HG03558 (cell line): ENCODE measurements at regions not wholly inside any gene's neighbourhood (a gene's known extent, or its start where the extent isn't known, plus 50 kb on each side); places are given as distances from the start of the nearest gene placed in this dataset.
A peak's percentile ranks its signal among the peaks of the same experiment; 100 is the strongest.

Source experiments
- ATAC-seq: cut with Tn5 transposase; IDR thresholded peaks from one replicate; pipeline ENCODE4 v1.9.1; 2021; ENCODE audit warnings: moderate number of reproducible peaks; ENCODE audit not compliant: unreplicated experiment; ENCODE audit errors: extremely low read depth

DNA sequence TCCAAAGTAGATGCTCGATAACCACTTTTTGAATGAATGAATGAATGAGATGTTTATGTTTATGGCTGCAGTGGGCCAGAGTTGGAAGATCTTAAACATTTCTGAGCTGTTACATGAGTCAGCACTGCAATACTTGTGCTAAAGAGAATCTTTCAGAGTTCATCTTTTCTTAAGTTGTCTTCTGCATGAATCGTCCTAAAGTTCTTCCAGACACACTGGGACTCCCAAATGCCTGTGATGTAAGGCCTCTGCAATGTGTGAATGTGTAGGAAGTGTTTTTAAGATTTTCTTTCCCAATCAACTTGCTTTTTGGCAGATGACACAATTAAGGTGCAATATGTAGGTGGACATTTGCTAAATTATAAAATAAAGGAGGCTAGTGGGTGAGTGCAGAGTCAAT lies 50.3 kb upstream of the TRIM9 start:
- no peak for ATAC-seq

DNA sequence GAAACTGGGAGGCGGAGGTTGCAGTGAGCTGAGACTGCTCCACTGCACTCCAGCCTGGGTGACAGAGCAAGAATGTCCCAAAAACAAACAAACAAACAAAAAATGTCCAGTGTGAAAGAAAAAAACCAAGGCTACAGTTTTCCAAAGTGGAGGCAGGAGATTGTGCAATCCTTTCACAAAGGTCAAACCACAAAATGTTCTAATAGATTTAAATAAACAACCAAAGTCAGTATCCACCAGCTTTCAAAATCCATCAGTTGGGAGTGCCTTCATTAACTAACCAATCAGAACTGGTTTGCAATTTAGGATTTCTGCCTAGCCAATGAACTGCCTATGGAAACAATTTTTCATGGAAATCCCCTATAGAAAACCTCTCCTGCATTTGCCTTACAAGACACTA lies 52.3 kb upstream of the TRIM9 start:
- no peak for ATAC-seq

DNA sequence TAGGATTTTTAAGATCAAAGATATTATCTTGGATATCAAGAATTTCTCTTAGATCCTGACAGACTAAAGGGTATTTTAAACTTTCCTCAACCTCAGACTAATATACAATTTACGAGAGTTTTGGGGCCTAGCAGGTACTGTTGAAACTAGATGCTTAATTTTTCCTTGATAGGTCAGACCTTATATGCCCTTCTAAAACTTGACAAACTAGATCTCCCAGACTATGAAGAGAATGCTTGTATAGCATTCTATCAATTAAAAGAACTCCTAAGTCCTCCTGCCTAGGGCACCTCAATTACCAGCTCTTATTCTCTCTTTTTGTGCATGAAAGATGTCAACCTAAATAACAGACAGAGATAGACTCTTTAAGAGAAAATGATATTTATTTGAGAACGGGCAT lies 60.4 kb upstream of the TRIM9 start:
- no peak for ATAC-seq

DNA sequence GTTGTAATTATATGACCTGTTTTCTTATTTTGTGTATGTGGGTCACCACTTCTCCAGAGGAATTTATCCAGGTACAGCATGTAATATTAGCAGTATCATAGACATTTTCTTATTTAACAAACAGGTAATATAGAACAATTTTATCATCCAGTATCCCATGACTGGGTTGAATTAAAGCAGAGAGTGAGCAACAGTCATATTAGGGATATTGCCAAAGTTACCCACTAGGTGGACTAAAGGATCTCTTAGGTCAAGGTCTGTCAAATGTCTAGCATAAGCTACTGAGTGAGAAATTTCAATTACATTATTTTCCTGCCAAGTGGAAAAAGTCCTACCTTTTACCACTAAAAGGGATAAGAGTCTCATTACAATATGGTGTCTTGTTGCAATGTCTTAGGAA lies 62.1 kb upstream of the TRIM9 start:
- ATAC-seq, result no peak

DNA sequence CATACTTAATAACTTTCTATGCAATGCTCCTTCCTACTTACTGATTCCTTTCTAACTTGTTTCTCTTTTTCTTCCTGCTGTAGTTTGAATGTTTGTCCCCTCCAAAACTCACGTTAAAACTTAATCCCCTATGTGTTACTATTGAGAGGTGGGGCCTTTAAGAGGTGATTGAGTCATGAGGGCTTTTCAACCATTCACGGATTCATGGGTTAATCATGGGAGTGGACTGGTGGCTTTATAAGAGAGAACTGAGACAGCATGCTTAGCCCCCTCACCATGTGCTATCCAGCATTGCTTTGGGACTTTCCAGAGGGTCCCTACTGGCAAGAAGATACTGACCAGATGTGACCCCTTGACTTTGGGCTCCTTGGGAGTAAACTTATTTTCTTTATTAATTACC lies 66.0 kb upstream of the TRIM9 start:
- no peak for ATAC-seq

DNA sequence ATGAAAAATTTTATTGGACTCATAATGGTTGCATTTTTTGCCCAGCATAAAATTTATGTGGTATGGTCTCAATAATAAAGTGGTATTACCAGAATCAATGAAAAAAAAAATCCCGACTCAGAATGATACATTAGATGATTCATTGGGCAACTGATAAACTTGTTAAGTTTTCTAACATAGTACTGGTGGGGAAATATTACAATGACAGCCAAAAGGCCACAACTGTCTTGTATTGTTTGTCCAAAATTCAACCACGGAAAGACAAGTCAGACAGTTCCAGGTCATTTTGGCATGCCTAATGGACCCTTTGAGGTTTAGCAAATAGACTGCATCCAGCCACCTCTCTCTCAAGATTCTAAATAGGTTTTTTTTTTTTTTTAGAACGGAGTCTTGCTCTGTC lies 70.5 kb upstream of the TRIM9 start:
- ATAC-seq, result no peak

DNA sequence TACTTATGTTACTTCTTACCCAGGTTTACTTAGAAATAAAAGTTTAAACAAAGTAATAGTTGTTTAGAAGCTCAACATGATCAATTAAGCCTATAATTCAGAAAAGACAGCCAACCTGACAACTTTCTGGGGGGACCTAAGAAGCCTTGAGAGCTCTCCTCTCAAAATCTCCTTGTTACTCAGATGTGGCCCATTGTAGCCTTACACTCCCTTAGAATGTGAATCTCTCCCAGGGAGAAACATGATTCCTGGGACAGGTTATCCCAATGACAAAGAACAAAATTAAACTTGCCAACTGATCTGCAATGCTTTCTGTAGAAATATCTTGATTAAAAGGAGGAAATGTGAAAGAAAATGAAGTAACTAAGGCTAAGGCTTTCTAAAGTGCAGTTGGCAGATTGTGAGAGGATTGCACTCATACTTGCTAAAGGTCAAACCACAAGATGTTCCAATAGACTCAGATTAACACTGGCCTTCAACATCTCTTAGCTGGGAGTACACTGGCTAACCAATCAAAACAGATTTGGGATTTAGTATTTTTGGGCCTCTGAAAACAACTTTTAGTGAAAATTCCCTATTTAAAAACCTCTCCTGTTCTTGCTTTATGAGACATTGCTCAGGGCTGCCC lies 72.3 kb upstream of the TMX1 start:
- no peak for ATAC-seq

DNA sequence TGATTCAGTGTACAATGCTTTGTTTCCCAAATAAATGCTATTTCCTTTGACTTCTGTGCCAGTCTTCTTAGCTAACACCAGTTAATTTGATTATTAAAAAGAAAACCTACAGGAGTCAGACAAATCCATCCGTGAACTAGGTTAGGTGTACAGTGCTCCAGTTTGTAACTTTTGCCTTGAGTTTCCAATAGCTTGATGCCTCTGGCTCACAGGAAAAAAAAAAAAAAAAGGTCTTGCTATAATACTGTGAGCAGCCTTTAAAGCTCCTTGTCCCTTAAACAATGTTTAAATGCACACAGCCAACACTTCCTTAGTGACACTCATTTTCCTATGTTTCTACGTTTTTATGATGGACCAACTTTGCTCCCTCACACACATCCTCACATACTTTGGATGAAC lies 71.8 kb upstream of the TMX1 start:
- ATAC-seq, result no peak

DNA sequence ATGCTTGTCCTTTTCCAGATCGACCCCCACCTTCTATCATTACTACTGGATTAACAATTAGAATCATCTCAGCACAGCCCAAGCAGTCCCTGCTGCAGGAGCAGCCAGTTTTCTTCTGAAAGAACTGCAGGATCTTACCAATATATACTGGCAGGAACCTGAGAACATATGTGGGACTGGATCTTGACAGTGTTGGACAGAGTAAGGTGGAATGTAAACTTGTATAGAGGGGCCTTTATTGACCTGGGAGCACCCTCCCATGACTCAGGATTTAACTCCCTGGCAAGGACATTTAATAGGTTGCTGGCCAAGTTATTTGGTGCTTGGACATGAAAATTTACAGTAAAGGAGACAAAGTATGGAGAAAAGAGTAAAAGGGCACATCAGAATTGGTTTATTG lies 66.2 kb upstream of the TMX1 start:
- no peak for ATAC-seq

DNA sequence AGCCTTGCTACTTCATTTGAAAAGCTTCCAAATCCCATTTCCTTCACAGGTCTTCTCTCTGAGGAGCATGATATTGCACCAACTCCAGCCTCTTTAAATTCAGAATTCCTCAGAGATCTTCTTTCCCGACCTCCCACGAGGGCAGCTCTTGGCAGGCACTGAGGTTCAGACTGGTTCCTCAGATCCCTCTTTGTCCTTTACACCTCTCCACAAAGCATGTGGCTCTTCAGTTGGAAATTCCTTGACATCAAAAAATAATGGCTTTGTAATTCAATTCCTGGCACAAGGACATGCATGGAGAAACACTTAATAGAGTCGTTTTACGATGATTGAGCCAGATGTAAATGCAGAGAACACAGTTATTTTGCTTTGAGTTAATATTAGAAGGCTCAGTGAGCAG lies 63.2 kb upstream of the TMX1 start:
- ATAC-seq, result no peak

DNA sequence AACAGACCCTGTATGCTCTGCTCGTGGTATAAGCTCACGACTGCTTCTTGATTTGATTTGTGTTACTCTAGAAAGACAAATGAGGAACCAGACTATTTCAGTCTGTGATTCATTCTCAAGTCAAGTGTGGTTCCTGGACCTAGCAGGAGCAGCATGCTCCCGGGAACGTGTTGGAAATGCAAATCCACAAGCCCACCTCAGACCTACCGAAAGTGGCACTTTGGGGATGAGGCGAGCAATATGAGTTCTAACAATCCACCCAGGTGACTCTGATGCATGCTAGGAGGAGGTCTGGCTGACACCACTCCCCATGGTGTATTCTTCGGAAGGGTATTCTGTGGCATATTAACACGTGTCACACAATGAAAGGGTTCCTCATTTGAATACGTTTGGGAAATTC lies 59.5 kb upstream of the TMX1 start:
- peak; percentile 72 for ATAC-seq

DNA sequence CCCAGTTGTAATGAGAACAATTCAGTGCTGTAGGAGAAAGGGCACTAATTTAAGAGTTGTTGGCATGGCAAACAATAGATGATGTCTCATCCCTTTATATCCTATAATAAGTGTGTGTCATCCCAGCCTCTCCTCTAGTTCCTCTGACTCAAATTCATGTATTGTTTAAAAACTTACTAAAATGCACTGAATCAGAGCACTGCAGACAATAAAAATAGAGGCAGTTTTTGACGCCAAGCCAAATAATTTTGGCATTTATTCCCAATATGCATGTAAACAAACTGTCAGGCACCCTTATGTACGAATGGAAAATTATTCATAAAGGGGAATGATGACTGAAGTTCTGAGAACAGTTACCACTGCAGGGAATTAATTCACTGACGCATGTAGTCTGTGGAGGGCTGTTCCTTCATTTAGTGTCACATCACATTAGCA lies 57.9 kb upstream of the TMX1 start:
- ATAC-seq, result no peak

DNA sequence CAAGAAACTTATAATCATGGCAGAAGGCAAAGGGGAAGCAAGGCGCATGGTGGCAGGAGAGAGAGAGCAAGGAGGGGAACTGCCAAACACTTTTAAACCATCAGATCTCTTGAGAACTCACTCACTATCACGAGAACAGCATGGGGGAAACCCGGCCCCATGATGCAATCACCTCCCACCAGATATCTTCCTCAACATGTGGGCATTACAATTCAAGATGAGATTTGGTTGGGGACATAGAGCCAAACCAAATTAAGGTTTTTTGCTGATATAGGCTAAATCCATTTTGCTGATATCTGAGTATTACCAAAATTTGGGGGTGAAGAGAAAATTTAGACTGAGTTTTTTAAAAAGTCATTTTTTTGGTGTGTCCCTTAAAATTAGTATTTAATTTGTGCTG lies 54.9 kb upstream of the TMX1 start:
- no peak for ATAC-seq

DNA sequence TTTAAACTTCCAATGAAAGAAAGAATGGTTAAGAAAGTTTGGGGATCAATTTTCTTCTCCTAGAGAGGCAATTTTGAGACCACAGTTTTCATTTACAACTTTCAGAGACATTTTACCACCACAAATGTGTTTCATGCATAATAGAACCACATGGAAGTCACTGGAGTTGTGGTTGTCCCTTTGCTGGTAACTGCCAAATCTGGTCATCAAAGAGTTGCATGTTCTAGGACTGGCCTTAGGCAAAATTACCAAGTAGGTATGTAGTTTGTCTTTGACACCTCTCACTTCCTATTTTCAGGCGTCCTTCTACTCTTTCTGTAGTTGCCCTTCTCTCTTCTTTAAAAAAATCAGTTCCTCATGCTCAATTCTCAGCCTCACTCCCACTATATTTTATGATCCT lies 54.3 kb upstream of the TMX1 start:
- ATAC-seq, result no peak

DNA sequence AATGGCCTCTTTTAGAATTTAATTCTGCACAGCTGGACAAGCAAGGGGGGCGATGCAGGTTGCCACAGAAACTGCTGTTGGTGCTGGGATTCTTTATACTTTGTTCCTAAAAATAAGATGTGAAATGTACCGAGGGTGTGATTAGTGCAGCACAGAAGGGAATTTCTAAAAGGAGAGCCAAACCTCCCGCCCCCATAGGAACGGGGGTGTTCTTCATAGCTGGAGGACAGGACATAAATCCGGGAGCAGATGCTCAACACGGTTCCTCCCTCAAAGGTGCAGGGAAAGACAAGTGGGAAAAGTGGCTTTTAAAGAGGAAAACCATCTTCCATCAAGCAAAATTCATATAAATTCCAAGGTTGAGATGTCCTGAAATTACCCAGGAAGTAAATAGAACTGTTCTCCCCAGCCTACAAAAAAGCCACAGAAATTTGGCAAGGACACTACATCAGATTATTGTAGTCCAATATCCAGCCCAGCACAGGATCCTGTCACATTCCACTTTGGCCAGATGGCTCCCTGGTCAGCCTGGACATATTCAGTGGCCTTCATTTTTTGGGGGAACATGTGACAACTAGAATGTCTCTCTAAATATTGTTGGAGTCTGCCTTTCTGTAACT lies 51.4 kb upstream of the TMX1 start:
- ATAC-seq, result no peak

DNA sequence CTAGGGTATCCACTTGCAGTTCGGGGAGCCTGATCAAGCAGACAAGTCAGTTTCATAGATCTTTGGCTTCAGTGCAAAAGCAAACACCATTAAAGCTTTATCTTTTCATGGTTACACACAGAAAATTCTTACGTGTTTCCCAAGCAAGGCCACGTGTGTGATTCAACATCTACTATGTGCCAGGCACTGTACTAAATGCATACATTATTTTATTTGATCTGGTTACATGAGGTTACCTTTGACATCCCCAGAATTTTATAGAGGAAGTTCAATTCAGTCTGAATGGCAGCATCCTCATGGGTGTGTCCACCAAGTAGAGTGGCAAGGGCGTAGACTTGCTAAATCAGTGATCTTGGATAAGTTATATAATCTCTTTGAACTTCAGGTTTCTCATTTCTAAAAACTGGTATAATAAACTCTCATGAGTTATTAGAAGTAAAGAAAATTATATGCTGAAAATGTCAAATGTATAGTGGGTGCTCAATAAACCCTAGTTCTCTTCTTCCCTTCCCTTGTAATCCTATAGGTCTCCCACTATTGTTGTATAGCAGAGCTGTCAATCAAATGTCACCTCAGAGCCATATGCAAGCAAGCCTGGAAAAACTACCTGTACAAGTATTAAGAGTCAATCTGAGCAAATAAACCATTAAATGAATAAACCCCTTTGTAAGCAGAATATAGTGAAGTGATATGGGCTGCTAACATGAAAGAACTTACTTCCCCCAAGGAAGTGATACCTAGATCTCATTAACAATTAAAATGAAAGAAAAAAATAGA lies 50.3 kb upstream of the TMX1 start:
- no peak for ATAC-seq
